ENCODE measurements at regions not wholly inside any gene's neighbourhood (a gene's known extent, or its start where the extent isn't known, plus 50 kb on each side); places are given as distances from the start of the nearest gene placed in this dataset.

DNA sequence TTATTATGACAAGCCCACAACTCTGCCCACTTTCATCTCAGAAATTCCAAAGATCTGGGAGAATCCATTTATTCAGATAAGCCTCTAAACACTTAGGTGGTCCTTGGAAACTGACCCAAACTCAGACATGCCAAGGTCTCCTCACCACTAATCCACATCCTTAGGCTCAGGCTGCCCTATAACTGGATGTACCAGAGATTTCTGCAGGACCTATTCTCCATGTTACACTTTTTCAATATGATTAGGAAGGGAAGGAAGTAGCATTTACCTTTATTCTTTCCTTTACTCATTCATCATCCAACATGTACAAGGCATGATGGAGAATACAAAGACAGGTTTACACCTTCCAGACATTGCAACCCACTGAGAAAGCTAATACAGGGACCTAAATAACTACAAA is 145.9 kb upstream of the BMP4 start:
- no peaks in the 10 kb centered on the region for H3K9me3 ChIP-seq
- H3K27ac ChIP-seq, result no peak overlapping the region
- TF ChIP-seq POLR2A (IDR thresholded peaks at IDR 0.05) (no peak), POLR2AphosphoS5 (IDR thresholded peaks at IDR 0.05) (no peak)
- TF ChIP-seq, protein P1, sequence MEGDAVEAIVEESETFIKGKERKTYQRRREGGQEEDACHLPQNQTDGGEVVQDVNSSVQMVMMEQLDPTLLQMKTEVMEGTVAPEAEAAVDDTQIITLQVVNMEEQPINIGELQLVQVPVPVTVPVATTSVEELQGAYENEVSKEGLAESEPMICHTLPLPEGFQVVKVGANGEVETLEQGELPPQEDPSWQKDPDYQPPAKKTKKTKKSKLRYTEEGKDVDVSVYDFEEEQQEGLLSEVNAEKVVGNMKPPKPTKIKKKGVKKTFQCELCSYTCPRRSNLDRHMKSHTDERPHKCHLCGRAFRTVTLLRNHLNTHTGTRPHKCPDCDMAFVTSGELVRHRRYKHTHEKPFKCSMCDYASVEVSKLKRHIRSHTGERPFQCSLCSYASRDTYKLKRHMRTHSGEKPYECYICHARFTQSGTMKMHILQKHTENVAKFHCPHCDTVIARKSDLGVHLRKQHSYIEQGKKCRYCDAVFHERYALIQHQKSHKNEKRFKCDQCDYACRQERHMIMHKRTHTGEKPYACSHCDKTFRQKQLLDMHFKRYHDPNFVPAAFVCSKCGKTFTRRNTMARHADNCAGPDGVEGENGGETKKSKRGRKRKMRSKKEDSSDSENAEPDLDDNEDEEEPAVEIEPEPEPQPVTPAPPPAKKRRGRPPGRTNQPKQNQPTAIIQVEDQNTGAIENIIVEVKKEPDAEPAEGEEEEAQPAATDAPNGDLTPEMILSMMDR (IDR thresholded peaks at IDR 0.05), result no peak
- no peaks in the 10 kb centered on the region for H3K27me3 ChIP-seq
- intact Hi-C loops (cut with DNase I; ENCODE audit: low total_unique reads), result no loop called here
- H3K36me3 ChIP-seq, result no peaks in the 10 kb centered on the region
- no peak overlapping the region for H3K4me3 ChIP-seq
- no peak for DNase-seq (ENCODE audit: low spot score in 2 of 2)
- H3K4me1 ChIP-seq, result no peaks in the 10 kb centered on the region

DNA sequence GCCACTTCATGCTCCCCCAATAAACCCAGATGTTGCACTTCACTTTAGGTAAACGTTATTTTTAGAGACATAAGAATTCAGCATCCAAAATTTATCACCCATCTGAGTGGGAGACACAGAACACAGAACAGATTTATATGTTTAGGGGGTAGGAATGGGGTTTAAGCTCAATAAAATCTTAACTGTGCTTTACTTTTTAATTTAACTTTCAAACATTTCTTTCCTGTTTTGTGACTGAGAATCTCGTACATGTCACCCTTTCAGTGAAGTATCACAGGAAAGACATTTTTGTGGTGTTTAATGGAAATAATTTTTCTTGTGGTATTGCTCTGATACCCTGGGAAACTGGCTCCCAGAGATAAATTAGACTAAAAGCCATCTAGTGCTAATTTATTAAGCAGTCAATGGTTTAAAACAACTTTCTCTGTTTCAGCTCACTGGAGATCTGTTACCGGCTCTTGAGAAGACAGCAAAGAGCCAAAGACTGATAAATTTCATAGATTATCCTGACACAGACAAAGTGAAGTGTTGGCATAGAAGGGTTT is 148.0 kb upstream of the BMP4 start:
- no peaks in the 10 kb centered on the region for H3K27me3 ChIP-seq
- H3K4me3 ChIP-seq, result no peak overlapping the region
- intact Hi-C loops (cut with DNase I; ENCODE audit: low total_unique reads), result no loop called here
- H3K27ac ChIP-seq, result no peak overlapping the region
- no peak for DNase-seq (ENCODE audit: low spot score in 2 of 2)
- no peaks in the 10 kb centered on the region for H3K4me1 ChIP-seq
- H3K36me3 ChIP-seq, result no peaks in the 10 kb centered on the region
- TF ChIP-seq, protein P1 (IDR thresholded peaks at IDR 0.05), result no peak
- TF ChIP-seq POLR2A (IDR thresholded peaks at IDR 0.05) (no peak), POLR2AphosphoS5 (IDR thresholded peaks at IDR 0.05) (no peak)
- H3K9me3 ChIP-seq, result no peaks in the 10 kb centered on the region

DNA sequence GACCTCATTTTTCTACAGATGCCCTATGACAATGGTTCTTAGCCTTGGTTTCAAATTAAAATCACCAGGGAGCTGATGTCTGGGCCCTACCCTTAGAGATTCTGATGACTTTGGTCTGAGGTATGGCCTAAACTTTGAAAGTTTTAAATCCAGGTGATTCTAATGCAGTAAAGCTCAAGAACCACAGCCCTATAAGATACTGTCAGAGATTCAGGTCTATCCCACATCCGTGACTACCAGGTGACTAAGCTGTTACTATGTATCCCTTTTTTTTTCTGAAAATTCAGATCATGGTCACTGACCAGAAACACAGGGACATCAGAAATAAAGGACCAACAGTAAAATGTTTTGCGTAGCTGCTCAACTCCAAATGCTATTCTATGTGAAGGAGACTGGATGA is 148.8 kb upstream of the BMP4 start:
- intact Hi-C loops (cut with DNase I; ENCODE audit: low total_unique reads), result no loop called here
- H3K4me3 ChIP-seq, result no peak overlapping the region
- no peak for TF ChIP-seq POLR2A (IDR thresholded peaks at IDR 0.05)
- TF ChIP-seq, protein P1 (IDR thresholded peaks at IDR 0.05), result no peak
- no peak for TF ChIP-seq POLR2AphosphoS5 (IDR thresholded peaks at IDR 0.05)
- H3K27me3 ChIP-seq, result no peaks in the 10 kb centered on the region
- no peaks in the 10 kb centered on the region for H3K4me1 ChIP-seq
- DNase-seq (ENCODE audit: low spot score in 2 of 2), result no peak
- no peak overlapping the region for H3K27ac ChIP-seq
- no peaks in the 10 kb centered on the region for H3K36me3 ChIP-seq
- H3K9me3 ChIP-seq, result no peaks in the 10 kb centered on the region

DNA sequence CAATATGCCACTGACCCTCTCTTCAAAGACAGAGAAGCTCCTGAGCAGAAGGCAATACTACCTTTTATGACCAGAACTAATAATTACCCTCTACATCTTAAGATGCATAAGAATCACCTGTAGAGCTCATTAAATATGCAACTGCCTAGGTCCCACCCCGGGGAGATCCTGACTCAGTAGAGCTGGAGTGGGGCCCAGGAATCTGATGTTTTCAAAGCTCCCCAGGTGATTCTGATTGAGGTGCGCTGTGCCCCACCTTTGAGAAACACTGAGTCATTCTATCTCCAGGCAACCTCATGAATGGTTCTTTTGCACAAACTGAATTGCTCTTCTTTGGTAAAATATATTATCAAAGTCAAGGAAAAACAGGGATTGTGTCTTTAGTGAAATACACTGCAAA is 149.3 kb upstream of the BMP4 start:
- no peak for TF ChIP-seq POLR2A (IDR thresholded peaks at IDR 0.05)
- TF ChIP-seq, protein P1 (IDR thresholded peaks at IDR 0.05), result no peak
- TF ChIP-seq POLR2AphosphoS5 (IDR thresholded peaks at IDR 0.05), result no peak
- no peak for DNase-seq (ENCODE audit: low spot score in 2 of 2)
- intact Hi-C loops (cut with DNase I; ENCODE audit: low total_unique reads), result no loop called here
- no peak overlapping the region for H3K27ac ChIP-seq
- no peaks in the 10 kb centered on the region for H3K27me3 ChIP-seq
- no peaks in the 10 kb centered on the region for H3K4me1 ChIP-seq
- no peaks in the 10 kb centered on the region for H3K9me3 ChIP-seq
- H3K4me3 ChIP-seq, result no peak overlapping the region
- H3K36me3 ChIP-seq, result no peaks in the 10 kb centered on the region

DNA sequence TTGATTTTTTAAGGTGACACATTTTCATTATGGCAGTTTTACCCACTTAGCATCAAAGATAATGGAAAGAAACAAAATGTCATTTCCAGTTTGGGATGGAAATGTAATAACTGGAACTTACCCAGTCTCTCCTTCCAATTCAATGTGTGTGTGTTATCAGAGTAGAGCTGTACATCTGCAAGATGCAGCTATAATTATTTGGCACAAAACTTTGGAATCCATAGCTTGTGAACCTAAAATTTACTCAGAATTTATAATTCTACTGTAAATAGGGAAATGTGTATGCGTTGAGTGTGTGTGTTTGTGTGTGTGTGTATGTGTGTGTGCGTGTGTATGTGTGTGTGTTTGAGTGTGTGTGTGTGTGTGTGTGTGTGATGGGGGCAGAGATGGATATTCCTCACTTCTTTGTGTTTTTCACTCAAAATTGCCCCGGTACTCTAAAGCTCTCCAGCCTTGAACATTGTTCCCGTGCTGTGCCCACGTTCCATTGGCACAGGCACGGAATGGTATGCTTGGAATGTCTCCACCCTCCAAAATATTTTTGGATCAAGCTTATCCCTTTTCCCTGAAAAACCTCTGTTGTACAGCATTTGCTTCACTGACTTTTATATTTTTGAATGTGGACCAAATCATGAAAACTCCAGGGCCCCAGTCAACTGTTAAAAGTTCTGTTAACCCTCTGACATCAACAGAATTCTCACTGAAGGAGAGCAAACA is 150.2 kb upstream of the BMP4 start:
- Histone ChIP-seq H3K27ac (no peak overlapping the region), H3K4me1 (no peaks in the 10 kb centered on the region), H3K27me3 (no peaks in the 10 kb centered on the region), H3K36me3 (no peaks in the 10 kb centered on the region), H3K9me3 (no peaks in the 10 kb centered on the region), H3K4me3 (no peak overlapping the region)
- TF ChIP-seq, protein P1 (IDR thresholded peaks at IDR 0.05), result no peak
- no peak for TF ChIP-seq POLR2AphosphoS5 (IDR thresholded peaks at IDR 0.05)
- no peak for TF ChIP-seq POLR2A (IDR thresholded peaks at IDR 0.05)
- DNase-seq (ENCODE audit: low spot score in 2 of 2), result no peak
- intact Hi-C loops (cut with DNase I; ENCODE audit: low total_unique reads), result no loop called here
